Sigmoid colon (tissue), 6 donors: ENCODE measurements at regions not wholly inside any gene's neighbourhood (a gene's known extent, or its start where the extent isn't known, plus 50 kb on each side); places are given as distances from the start of the nearest gene placed in this dataset.

Experiments
- DNase-seq: peaks from one replicate; pipeline ENCODE4 v3.0.0-alpha.2; 2019
- H3K27ac ChIP-seq, 4 donors: fragments of 200-600 bp; sonication (generic); one replicate each; pipeline ENCODE4 v1.5.1; 2016 to 2019; ENCODE audit warnings: mild to moderate bottlenecking in 1 of 4
- H3K27me3 ChIP-seq, 3 donors: fragments of 200-600 bp; sonication (generic); one replicate each; pipeline ENCODE4 v1.5.1; 2019; ENCODE audit warnings: mild to moderate bottlenecking in 1 of 3
- H3K36me3 ChIP-seq, 4 donors: fragments of 200-600 bp; sonication (generic); one replicate each; pipeline ENCODE4 v1.5.1; 2016 to 2019
- H3K4me1 ChIP-seq, 4 donors: fragments of 200-600 bp; sonication (generic); one replicate each; pipeline ENCODE4 v1.5.1; 2017 to 2019
- H3K4me3 ChIP-seq, 4 donors: fragments of 200-600 bp; sonication (generic); one replicate each; pipeline ENCODE4 v1.5.1; 2017 to 2019; ENCODE audit warnings: mild to moderate bottlenecking in 2 of 4, moderate library complexity in 1 of 4
- H3K9me3 ChIP-seq, 4 donors: fragments of 200-600 bp in 3 of 4; sonication (generic) in 3 of 4; one replicate each; pipeline versions ENCODE4 v1.5.1 to v1.6.1; 2013 to 2019
- EP300 ChIP-seq, 4 donors: sonication (generic); formaldehyde crosslinking; IDR thresholded peaks; one replicate each; pipeline ENCODE4 v1.6.1; 2017; ENCODE audit warnings: antibody characterized with exemption in 4 of 4
- POLR2A ChIP-seq, 2 donors: fragments of 450-650 bp; IDR thresholded peaks; one replicate each; pipeline ENCODE4 v1.6.1; 2016; ENCODE audit warnings: antibody characterized with exemption in 2 of 2, mild to moderate bottlenecking in 2 of 2, moderate library complexity in 2 of 2
- POLR2AphosphoS5 ChIP-seq, 4 donors: sonication (generic); formaldehyde crosslinking; IDR thresholded peaks; one replicate each; pipeline ENCODE4 v1.6.1; 2017; ENCODE audit warnings: antibody characterized with exemption in 4 of 4
- WGBS, 2 donors: extraction: QIAGEN DNeasy Blood & Tissue Kit; methylation state at CpG; one replicate each; pipeline ENCODE4 v1.1.7; 2013; 5-methylcytosine and 5-hydroxymethylcytosine counted together
- intact Hi-C: fragments of 100-400 bp; cut with DNase I; formaldehyde crosslinking; loops from one replicate; pipeline ENCODE4 v1.15.1; 2023
- TF ChIP-seq, protein P1 (sequence below), 4 experiments: fragments of 450-650 bp in 3 of 4; fragments of 200-600 bp in 1 of 4; IDR thresholded peaks; one replicate each; pipeline ENCODE4 v1.5.1; 2016 to 2019; ENCODE audit warnings: antibody characterized with exemption in 4 of 4, mild to moderate bottlenecking in 3 of 4, moderate library complexity in 2 of 4
- donor health status: healthy with polysubstance abuse.
- donor health status: healthy.

DNA sequence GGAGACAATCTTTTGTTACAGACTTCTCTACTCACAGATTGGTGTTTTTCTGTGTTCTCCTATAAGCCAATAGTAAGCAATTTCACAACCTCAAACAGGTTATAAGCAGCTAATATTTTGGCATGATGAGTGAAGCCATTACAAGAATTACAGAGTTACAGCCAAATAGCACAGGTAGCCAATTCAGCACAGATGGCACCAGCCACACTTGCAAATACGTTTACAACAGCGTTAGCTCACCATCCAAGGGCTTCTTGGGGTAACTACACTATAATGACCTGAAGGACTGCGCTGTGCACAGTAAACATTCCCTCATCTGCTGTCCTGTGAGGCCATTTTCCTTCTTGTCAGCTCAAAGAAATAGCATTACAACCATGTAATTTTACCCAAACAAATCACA, 428.6 kb downstream of the TCERG1L start:
- WGBS, 2 donors: 53 to 69% methylated on average over 3 of the region's 3 CpGs
- H3K27me3 ChIP-seq: peaks cover 0 to 9% (median 0%) of the 10 kb centered on the region in 3 donors
- intact Hi-C loops: no loop called here
- no peaks in the 10 kb centered on the region for H3K36me3 ChIP-seq
- TF ChIP-seq EP300 (IDR thresholded peaks at IDR 0.05) (no peak), POLR2AphosphoS5 (IDR thresholded peaks at IDR 0.05) (no peak), POLR2A (IDR thresholded peaks at IDR 0.05) (no peak)
- TF ChIP-seq, protein P1, sequence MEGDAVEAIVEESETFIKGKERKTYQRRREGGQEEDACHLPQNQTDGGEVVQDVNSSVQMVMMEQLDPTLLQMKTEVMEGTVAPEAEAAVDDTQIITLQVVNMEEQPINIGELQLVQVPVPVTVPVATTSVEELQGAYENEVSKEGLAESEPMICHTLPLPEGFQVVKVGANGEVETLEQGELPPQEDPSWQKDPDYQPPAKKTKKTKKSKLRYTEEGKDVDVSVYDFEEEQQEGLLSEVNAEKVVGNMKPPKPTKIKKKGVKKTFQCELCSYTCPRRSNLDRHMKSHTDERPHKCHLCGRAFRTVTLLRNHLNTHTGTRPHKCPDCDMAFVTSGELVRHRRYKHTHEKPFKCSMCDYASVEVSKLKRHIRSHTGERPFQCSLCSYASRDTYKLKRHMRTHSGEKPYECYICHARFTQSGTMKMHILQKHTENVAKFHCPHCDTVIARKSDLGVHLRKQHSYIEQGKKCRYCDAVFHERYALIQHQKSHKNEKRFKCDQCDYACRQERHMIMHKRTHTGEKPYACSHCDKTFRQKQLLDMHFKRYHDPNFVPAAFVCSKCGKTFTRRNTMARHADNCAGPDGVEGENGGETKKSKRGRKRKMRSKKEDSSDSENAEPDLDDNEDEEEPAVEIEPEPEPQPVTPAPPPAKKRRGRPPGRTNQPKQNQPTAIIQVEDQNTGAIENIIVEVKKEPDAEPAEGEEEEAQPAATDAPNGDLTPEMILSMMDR (IDR thresholded peaks at IDR 0.05): no peak
- H3K4me1 ChIP-seq: no peaks in the 10 kb centered on the region
- no peaks in the 10 kb centered on the region for H3K9me3 ChIP-seq
- H3K27ac ChIP-seq: no peak overlapping the region
- DNase-seq: no peak
- H3K4me3 ChIP-seq: no peak overlapping the region

DNA sequence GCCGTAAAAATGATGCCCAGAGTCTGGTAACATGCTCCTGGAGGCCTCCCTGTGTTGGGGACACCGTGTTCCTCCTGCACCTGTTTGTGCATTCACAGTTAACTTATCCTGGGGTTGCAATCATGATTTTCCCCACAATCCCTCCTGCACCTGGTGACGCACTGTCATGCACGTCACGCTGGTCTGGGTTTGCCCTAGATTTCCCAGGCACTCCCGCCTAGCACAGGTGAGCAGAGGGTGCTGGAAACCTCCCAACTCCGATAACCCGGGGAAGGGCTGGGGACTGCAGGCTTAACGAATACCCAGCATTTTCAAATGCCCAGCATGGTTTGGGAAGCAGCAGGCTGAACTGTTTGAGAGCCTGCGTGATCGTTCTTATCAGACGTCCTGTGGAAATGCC, 427.1 kb downstream of the TCERG1L start:
- H3K4me3 ChIP-seq: no peak overlapping the region
- H3K9me3 ChIP-seq: no peaks in the 10 kb centered on the region
- intact Hi-C loops: no loop called here
- no peak overlapping the region for H3K27ac ChIP-seq
- no peaks in the 10 kb centered on the region for H3K36me3 ChIP-seq
- H3K27me3 ChIP-seq: peaks cover 0 to 9% (median 0%) of the 10 kb centered on the region in 3 donors
- DNase-seq: no peak
- TF ChIP-seq POLR2AphosphoS5 (IDR thresholded peaks at IDR 0.05) (no peak), POLR2A (IDR thresholded peaks at IDR 0.05) (no peak), EP300 (IDR thresholded peaks at IDR 0.05) (no peak)
- TF ChIP-seq, protein P1 (IDR thresholded peaks at IDR 0.05): no peak
- whole genome bisulfite sequencing, 2 donors: 78 to 84% methylated on average over 12 of the region's 12 CpGs
- no peaks in the 10 kb centered on the region for H3K4me1 ChIP-seq

DNA sequence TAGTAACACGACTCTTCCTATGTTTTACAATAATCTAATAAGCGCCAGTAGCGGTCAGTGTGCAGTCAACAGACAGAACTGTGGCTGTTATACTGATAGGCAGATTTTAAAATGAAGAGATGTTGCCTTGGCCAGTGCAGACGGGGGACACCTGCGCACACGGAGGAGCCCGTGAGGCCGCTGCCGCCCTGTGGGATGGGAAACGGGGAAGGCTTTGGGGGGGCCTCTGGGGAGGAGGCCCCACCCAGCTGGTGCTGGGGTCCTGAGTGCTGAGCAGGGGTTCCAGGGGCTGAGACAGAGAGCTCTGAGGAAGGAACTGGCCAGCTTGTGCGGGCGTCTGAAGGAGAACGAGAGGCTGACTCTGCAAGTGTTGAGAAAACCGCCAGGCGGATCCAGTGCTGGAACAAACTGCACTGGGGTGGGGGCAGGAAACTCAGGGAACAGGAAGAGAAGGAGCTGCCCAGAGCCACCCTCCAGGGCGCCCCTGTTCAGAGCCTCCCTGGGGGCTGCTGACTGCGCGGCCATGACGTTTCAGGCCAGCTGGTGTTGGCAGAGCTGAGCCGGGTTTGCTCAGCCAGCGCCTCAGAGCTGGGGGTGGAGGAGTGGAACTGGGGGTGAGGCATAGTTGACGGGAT, 426.4 kb downstream of the TCERG1L start:
- H3K27me3 ChIP-seq: peaks cover 0 to 9% (median 0%) of the 10 kb centered on the region in 3 donors
- DNase-seq: no peak
- no peaks in the 10 kb centered on the region for H3K9me3 ChIP-seq
- H3K36me3 ChIP-seq: no peaks in the 10 kb centered on the region
- TF ChIP-seq POLR2AphosphoS5 (IDR thresholded peaks at IDR 0.05) (no peak), EP300 (IDR thresholded peaks at IDR 0.05) (no peak), POLR2A (IDR thresholded peaks at IDR 0.05) (no peak)
- TF ChIP-seq, protein P1 (IDR thresholded peaks at IDR 0.05): no peak
- no peak overlapping the region for H3K27ac ChIP-seq
- H3K4me1 ChIP-seq: no peaks in the 10 kb centered on the region
- intact Hi-C loops: no loop called here
- no peak overlapping the region for H3K4me3 ChIP-seq
- WGBS, 2 donors: 51 to 70% methylated on average over 22 of the region's 22 CpGs

DNA sequence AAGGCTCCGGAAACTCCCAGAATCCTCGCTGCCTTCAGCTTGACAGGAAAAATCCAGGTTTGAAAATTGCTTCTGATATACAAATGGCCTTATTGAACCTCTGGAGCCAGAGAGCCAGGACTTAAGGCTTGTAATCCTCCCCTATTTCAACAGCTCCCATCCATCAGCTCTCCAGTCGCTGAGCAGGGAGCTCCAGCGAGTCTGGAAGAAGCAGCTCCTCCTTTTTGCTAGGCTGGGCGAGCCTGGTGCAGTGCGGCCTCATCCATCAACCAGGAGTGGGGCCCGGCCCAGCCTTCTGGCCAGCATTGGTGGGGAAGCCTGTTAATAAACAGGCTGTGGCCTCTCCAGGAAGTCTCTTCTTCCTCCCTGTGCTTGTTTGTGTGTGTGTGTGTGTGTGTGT, 424.4 kb downstream of the TCERG1L start:
- H3K27ac ChIP-seq: no peak overlapping the region
- H3K9me3 ChIP-seq: no peaks in the 10 kb centered on the region
- H3K4me3 ChIP-seq: no peak overlapping the region
- H3K27me3 ChIP-seq: peaks cover 0 to 9% (median 0%) of the 10 kb centered on the region in 3 donors
- TF ChIP-seq POLR2A (IDR thresholded peaks at IDR 0.05): no peak
- TF ChIP-seq EP300 (IDR thresholded peaks at IDR 0.05): no peak
- no peak for TF ChIP-seq POLR2AphosphoS5 (IDR thresholded peaks at IDR 0.05)
- TF ChIP-seq, protein P1 (IDR thresholded peaks at IDR 0.05): no peak
- no peaks in the 10 kb centered on the region for H3K36me3 ChIP-seq
- DNase-seq: no peak
- 54 to 59% methylated on average over 7 of the region's 7 CpGs for WGBS, 2 donors
- intact Hi-C loops: no loop called here
- H3K4me1 ChIP-seq: no peaks in the 10 kb centered on the region

DNA sequence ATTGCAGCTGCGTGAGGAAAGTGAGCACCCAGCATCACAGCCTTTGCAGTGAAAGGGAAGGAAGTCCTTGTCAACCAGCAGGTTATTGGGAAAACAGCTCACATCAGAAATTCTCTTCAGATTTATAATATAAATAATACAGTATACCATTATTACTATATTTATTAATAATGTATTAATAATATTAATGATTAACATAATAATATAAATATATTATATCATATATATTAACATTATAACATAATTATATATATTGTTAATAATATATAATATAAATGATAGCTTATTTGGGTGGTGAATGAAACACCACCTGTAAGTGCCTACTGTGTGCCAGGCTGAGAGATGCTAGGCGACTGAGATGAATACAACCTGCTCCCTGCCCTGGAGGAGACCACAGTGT, 423.0 kb downstream of the TCERG1L start:
- Histone ChIP-seq H3K27ac (no peak overlapping the region), H3K4me3 (no peak overlapping the region), H3K27me3 (peaks cover 0 to 9% (median 0%) of the 10 kb centered on the region in 3 donors), H3K9me3 (no peaks in the 10 kb centered on the region), H3K4me1 (no peaks in the 10 kb centered on the region), H3K36me3 (no peaks in the 10 kb centered on the region)
- intact Hi-C loops: no loop called here
- TF ChIP-seq POLR2A (IDR thresholded peaks at IDR 0.05) (no peak), EP300 (IDR thresholded peaks at IDR 0.05) (no peak)
- TF ChIP-seq, protein P1 (IDR thresholded peaks at IDR 0.05): no peak
- DNase-seq: no peak
- 80 to 86% methylated on average over 2 of the region's 2 CpGs for WGBS, 2 donors
